ENCODE measurements at regions not wholly inside any gene's neighbourhood (a gene's known extent, or its start where the extent isn't known, plus 50 kb on each side); places are given as distances from the start of the nearest gene placed in this dataset.

GRCh38 chr5:168142402-168142801, 149.0 kb upstream of the WWC1 start:
- TF ChIP-seq YY1 (IDR thresholded peaks at IDR 0.05) (no peak), REST (IDR thresholded peaks at IDR 0.05) (no peak), MAX (IDR thresholded peaks at IDR 0.05) (no peak), TAF1 (conservative IDR thresholded peaks at IDR 0.05) (no peak), HNF4A (conservative IDR thresholded peaks at IDR 0.05) (no peak), HNF4G (IDR thresholded peaks at IDR 0.05) (no peak), ATF3 (IDR thresholded peaks at IDR 0.05) (no peak), RXRA (IDR thresholded peaks at IDR 0.05) (no peak), RAD21 (IDR thresholded peaks at IDR 0.05) (no peak), EGR1 (IDR thresholded peaks at IDR 0.05; ENCODE audit: low read depth in 2 of 2) (no peak)
- TF ChIP-seq, protein P1, sequence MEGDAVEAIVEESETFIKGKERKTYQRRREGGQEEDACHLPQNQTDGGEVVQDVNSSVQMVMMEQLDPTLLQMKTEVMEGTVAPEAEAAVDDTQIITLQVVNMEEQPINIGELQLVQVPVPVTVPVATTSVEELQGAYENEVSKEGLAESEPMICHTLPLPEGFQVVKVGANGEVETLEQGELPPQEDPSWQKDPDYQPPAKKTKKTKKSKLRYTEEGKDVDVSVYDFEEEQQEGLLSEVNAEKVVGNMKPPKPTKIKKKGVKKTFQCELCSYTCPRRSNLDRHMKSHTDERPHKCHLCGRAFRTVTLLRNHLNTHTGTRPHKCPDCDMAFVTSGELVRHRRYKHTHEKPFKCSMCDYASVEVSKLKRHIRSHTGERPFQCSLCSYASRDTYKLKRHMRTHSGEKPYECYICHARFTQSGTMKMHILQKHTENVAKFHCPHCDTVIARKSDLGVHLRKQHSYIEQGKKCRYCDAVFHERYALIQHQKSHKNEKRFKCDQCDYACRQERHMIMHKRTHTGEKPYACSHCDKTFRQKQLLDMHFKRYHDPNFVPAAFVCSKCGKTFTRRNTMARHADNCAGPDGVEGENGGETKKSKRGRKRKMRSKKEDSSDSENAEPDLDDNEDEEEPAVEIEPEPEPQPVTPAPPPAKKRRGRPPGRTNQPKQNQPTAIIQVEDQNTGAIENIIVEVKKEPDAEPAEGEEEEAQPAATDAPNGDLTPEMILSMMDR (IDR thresholded peaks at IDR 0.05; ENCODE audit: low read depth, low read length, missing input control) = no peak

All from liver (tissue), 3 donors.